ENCODE measurements at regions not wholly inside any gene's neighbourhood (a gene's known extent, or its start where the extent isn't known, plus 50 kb on each side); places are given as distances from the start of the nearest gene placed in this dataset.

GRCh38 chr6:170232186-170233002, 58.5 kb downstream of the DLL1 start:
- Mint-ChIP-seq H3K27ac (no peak overlapping the region), H3K4me3 (no peak overlapping the region), H3K9me3 (no peaks in the 10 kb centered on the region), H3K27me3 (peaks cover 19% of the 10 kb centered on the region), H3K36me3 (no peaks in the 10 kb centered on the region), H3K4me1 (ENCODE audit: unreplicated experiment) (peaks cover 30% of the 10 kb centered on the region)
- DNase-seq (ENCODE audit: extremely low spot score, unreplicated experiment): no peak
- TF ChIP-seq CTCF (conservative IDR thresholded peaks at IDR 0.05): no peak

- no peak for TF ChIP-seq CTCF (conservative IDR thresholded peaks at IDR 0.05)
- no peaks in the 10 kb centered on the region for H3K9me3 Mint-ChIP-seq
- peaks cover 19% of the 10 kb centered on the region for H3K27me3 Mint-ChIP-seq
- H3K27ac Mint-ChIP-seq: no peak overlapping the region
- H3K4me1 Mint-ChIP-seq (ENCODE audit: unreplicated experiment): peaks cover 30% of the 10 kb centered on the region
- no peaks in the 10 kb centered on the region for H3K36me3 Mint-ChIP-seq
- H3K4me3 Mint-ChIP-seq: no peak overlapping the region
- DNase-seq (ENCODE audit: extremely low spot score, unreplicated experiment): no peak
Measured at GRCh38 chr6:170231293-170232185, 59.3 kb downstream of the DLL1 start.

GRCh38 chr6:170230520-170231292, 60.2 kb downstream of the DLL1 start:
- Mint-ChIP-seq H3K9me3 (no peaks in the 10 kb centered on the region), H3K27me3 (peaks cover 19% of the 10 kb centered on the region), H3K4me1 (ENCODE audit: unreplicated experiment) (peaks cover 36% of the 10 kb centered on the region), H3K36me3 (no peaks in the 10 kb centered on the region), H3K27ac (no peak overlapping the region), H3K4me3 (no peak overlapping the region)
- DNase-seq (ENCODE audit: extremely low spot score, unreplicated experiment): no peak
- TF ChIP-seq CTCF (conservative IDR thresholded peaks at IDR 0.05): no peak

GRCh38 chr6:170229851-170230519, 60.9 kb downstream of the DLL1 start:
- no peak overlapping the region for H3K4me3 Mint-ChIP-seq

More at GRCh38 chr6:170229851-170230519, 60.9 kb downstream of the DLL1 start:
- Mint-ChIP-seq H3K27ac (no peak overlapping the region), H3K9me3 (no peaks in the 10 kb centered on the region), H3K27me3 (peaks cover 20% of the 10 kb centered on the region), H3K4me1 (ENCODE audit: unreplicated experiment) (peaks cover 35% of the 10 kb centered on the region), H3K36me3 (no peaks in the 10 kb centered on the region)
- no peak for TF ChIP-seq CTCF (conservative IDR thresholded peaks at IDR 0.05)
- no peak for DNase-seq (ENCODE audit: extremely low spot score, unreplicated experiment)

Data from type B pancreatic cell (in vitro differentiated cells).